Brain microvascular endothelial cell (primary cell): ENCODE measurements at regions not wholly inside any gene's neighbourhood (a gene's known extent, or its start where the extent isn't known, plus 50 kb on each side); places are given as distances from the start of the nearest gene placed in this dataset.
"Not testable (repeated sequence)": the region's sequence is repeated elsewhere in the genome, so short reads cannot be mapped to it uniquely, and the experiment has no call there.

Source experiments
- DNase-seq: peaks from one replicate; pipeline ENCODE4 v3.0.0-alpha.2; 2020
- H3K27ac ChIP-seq: fragments of 250-450 bp; sonication (Bioruptor Pico); 2 replicates; pipeline ENCODE4 v1.5.1; 2020; ENCODE audit warnings: mild to moderate bottlenecking, moderate library complexity
- H3K27me3 ChIP-seq: fragments of 250-450 bp; sonication (Bioruptor Pico); replicated peaks from 2 replicates; pipeline ENCODE4 v1.5.1; 2020; ENCODE audit warnings: mild to moderate bottlenecking
- H3K36me3 ChIP-seq: fragments of 250-450 bp; sonication (Bioruptor Pico); replicated peaks from 2 replicates; pipeline ENCODE4 v1.5.1; 2020; ENCODE audit warnings: mild to moderate bottlenecking
- H3K4me3 ChIP-seq: 2 replicates; pipeline ENCODE4 v1.5.1; 2011; ENCODE audit warnings: low read depth, mild to moderate bottlenecking, control low read depth, low read length, moderate library complexity
- CTCF ChIP-seq: IDR thresholded peaks from 2 replicates; pipeline ENCODE4 v1.5.1; 2011; ENCODE audit warnings: low read depth, mild to moderate bottlenecking, moderate library complexity, low read length, control low read depth, inconsistent platforms; ENCODE audit errors: missing control alignments
- in situ Hi-C: cut with HindIII; loops from 2 replicates; pipeline ENCODE4 v1.10.0; 2017; ENCODE audit warnings: low sequenced_read_pairs, low pct_ligation_motif_present

GRCh38 chr5:90263102-90263820 is 146.3 kb downstream of the CETN3 start:
- H3K4me3 ChIP-seq, result no peak overlapping the region
- in situ Hi-C loops, result no loop called here
- no peaks in the 10 kb centered on the region for H3K36me3 ChIP-seq
- TF ChIP-seq CTCF, result no peak
- no peaks in the 10 kb centered on the region for H3K27me3 ChIP-seq
- H3K27ac ChIP-seq, result no peak overlapping the region
- no peak for DNase-seq

- in situ Hi-C loops, result no loop called here
- Histone ChIP-seq H3K36me3 (no peaks in the 10 kb centered on the region), H3K4me3 (no peak overlapping the region), H3K27me3 (no peaks in the 10 kb centered on the region), H3K27ac (no peak overlapping the region)
- no peak for DNase-seq
- no peak for TF ChIP-seq CTCF
Observed at GRCh38 chr5:90251447-90251846, 158.1 kb downstream of the CETN3 start.

- in situ Hi-C loops, result no loop called here
- H3K27me3 ChIP-seq, result no peaks in the 10 kb centered on the region
Observed at GRCh38 chr5:90248640-90249039, 160.9 kb downstream of the CETN3 start.

GRCh38 chr5:90243848-90244247 is 165.7 kb downstream of the CETN3 start:
- DNase-seq, H3K27ac ChIP-seq, H3K4me3 ChIP-seq, in situ Hi-C loops, H3K36me3 ChIP-seq, H3K27me3 ChIP-seq: not testable (repeated sequence)

More at GRCh38 chr5:90248640-90249039, 160.9 kb downstream of the CETN3 start:
- Histone ChIP-seq H3K27ac (no peak overlapping the region), H3K4me3 (no peak overlapping the region), H3K36me3 (no peaks in the 10 kb centered on the region)
- TF ChIP-seq CTCF, result no peak
- DNase-seq, result no peak

- Histone ChIP-seq H3K4me3 (no peak overlapping the region), H3K27ac (no peak overlapping the region), H3K36me3 (no peaks in the 10 kb centered on the region), H3K27me3 (no peaks in the 10 kb centered on the region)
- TF ChIP-seq CTCF, result no peak
- peak; percentile 49 for DNase-seq
- in situ Hi-C loops, result no loop called here
Observed at GRCh38 chr5:90233476-90233875, 176.1 kb downstream of the CETN3 start.

- Histone ChIP-seq H3K27me3 (no peaks in the 10 kb centered on the region), H3K36me3 (no peaks in the 10 kb centered on the region), H3K27ac (no peak overlapping the region), H3K4me3 (no peak overlapping the region)
- TF ChIP-seq CTCF, result no peak
- in situ Hi-C loops, result no loop called here
- no peak for DNase-seq
Observed at GRCh38 chr5:90231688-90232087, 177.9 kb downstream of the CETN3 start.
